ENCODE measurements at regions not wholly inside any gene's neighbourhood (a gene's known extent, or its start where the extent isn't known, plus 50 kb on each side); places are given as distances from the start of the nearest gene placed in this dataset.
"Not testable (repeated sequence)": the region's sequence is repeated elsewhere in the genome, so short reads cannot be mapped to it uniquely, and the experiment has no call there.

DNA sequence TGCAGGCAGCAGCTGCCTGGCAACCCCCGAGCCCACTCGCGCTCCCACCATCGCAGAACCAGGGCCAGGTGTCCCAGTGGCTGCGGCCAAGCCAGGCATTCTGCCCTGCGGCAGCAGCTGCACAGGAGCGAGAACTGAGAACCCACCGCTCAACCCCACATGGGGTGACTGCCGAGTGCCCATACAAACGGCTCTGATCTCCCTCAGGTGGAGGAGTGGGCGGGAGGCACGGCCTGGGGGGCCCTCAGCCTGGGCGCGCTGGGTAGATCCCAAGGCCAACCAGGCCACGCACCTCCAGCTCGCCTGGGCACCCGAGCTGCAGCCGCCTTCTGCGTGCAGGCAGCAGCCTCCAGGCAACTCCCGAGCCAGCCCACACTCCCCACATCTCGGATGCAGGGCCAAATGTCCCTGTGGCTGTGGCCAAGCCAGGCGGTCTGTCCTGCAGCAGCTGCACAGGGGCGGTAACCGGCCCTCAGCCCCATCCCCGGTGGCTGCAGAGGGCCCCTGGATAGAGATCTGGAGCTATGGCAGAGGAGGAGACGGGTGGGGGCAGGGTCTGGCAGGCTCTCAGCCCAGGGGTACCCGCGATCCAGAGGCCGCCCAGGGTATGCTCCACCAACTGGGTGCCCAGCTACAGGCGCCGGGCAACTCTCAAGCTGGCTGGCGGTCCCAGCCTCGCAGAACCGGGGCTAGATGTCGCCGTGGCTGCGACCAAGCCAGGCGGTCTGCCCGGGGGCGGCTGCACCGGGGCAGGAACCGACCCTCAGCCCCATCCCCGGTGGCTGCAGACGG, 1579.6 kb downstream of the TSPY10 start:
- DNase-seq (ENCODE audit: low spot score); ATAC-seq; intact Hi-C loops (cut with DNase I): not testable (repeated sequence)

DNA sequence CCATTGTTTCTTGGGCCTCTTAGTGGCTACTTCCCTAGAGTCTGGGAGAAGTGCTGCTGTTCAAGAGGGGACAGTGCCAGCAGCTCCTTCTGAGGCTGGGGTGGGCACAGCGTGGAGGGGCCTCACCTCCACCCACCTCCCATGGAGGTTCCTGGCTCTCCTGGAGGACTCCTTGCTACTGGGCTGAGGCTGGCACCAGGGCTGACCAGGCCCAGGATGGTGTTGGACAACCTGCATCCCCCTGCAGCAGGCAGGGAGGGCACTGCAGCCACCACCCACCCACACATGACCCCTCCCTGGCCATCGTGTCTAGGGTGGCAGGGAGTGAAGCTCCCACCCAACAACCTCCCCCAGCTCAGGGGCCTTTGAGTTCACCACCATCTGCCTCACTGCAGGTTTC, 1549.3 kb upstream of the USP9Y start:
- intact Hi-C loops (cut with DNase I); DNase-seq (ENCODE audit: low spot score); ATAC-seq: not testable (repeated sequence)

DNA sequence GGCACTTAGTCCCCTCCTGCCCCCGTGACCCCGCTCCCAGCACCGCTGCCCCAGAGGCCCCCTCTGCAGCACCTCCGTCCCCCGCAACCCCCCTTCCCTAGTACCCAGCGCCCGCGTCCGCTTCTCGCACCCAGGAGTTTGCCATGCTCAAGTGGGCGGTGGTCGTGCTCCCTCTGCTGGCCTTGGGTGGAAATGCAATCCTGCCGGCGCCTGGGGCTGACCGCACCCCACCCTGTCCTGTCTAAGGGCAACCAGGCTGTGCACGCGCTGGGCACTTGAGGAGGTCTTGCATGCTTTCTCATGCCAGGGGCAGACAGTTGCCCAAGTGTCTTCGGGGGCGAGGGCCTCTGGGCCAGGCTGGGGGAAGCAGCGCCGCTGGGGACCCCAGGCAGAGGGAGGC, 1544.9 kb upstream of the USP9Y start:
- intact Hi-C loops (cut with DNase I); ATAC-seq; DNase-seq (ENCODE audit: low spot score): not testable (repeated sequence)

DNA sequence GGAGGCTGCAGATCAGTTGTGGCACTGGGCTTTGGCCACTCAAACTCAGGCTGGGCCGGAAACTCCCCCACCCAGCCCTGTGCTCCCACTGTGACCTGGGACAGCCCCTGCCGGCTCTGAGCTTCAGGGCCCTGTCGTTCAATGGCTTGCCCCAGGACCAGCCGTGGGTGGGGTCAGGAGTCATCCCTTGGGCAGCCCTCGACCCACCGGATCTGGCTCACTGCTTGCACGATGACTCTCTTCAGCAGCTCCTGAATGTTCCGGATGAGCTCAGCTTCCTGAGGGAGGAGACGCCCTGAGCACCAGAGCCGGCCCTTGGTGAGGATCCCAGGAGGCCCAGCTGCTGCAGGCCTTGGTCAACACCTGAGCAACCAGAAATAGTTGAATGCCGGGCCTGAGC, 1544.2 kb upstream of the USP9Y start:
- ATAC-seq; intact Hi-C loops (cut with DNase I); DNase-seq (ENCODE audit: low spot score): not testable (repeated sequence)

DNA sequence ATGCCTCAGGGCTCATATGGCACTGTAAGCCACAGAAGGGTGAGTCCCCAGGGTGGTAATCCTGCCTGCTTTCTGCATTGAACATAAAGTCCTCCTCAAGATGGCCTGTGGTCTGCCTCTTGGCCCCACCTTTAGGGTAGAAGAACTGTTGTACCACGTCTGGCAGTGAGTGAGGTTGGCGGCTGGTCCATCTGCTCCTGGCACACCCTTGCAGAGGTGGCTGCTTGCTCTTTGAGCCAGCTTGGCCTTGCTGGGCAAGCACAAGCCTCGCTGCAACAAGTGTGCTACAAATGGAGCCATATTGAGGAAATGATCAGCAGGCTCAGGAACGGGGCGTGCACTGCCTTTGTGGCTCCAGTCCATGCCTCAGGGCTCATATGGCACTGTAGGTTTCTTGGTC, 1524.0 kb upstream of the USP9Y start:
- intact Hi-C loops (cut with DNase I); ATAC-seq; DNase-seq (ENCODE audit: low spot score): not testable (repeated sequence)

DNA sequence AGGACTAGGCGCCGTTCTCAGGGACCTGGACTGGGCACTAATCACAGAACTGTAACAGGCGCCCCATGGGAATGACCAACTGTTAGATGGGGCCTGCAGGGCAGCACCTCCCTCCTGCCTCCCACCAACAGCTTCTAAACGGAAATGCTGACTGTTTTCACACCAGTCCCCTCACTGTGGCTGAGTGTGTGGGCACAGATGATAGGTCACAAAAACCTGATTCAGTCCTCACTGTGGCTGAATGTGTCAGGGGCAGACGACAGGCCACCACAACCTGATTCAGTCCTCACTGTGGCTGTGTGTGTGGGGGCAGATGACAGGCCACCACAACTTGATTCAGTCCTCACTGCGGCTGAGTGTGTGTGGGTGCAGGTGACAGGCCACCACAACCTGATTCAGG, 1499.9 kb upstream of the USP9Y start:
- intact Hi-C loops (cut with DNase I); ATAC-seq; DNase-seq (ENCODE audit: low spot score): not testable (repeated sequence)

DNA sequence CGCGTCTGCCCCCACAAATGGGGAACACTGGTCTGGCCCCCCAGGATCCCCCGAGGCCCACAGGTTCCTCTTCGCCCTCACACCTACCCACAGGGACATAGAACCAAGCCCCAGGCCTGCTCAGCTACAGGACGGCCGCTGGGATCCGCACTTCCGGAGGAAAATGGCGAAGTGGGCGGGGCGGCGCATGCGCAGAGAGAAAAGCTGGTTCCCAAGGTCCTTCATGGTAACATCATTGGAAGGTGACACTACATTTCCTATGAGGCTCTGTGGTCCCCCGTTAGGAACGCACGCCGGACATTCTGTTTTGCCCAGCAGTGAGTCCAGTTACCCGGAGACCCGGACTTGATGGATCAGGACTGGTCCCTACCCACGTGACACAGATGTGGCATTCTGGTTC, 1486.2 kb upstream of the USP9Y start:
- DNase-seq (ENCODE audit: low spot score); intact Hi-C loops (cut with DNase I); ATAC-seq: not testable (repeated sequence)

Measured in sciatic nerve (tissue), 2 donors.